ENCODE measurements at regions not wholly inside any gene's neighbourhood (a gene's known extent, or its start where the extent isn't known, plus 50 kb on each side); places are given as distances from the start of the nearest gene placed in this dataset.

GRCh38 chr7:28346256-28346655, 66.1 kb upstream of the CREB5 start:
- CTCF ChIA-PET: no interaction called here
- no peaks in the 10 kb centered on the region for H3K27me3 ChIP-seq (ENCODE audit: control insufficient read depth, insufficient read depth, low read length)
- ATAC-seq: no peak

GRCh38 chr7:28346676-28347363, 65.5 kb upstream of the CREB5 start:
- POLR2A ChIA-PET: interaction anchor here (0.6 kb wide), 2 partner anchors 17 to 806 kb away, joined by 3 to 4 read pairs; no protein-coding TSS in a partner anchor
- Histone ChIP-seq H3K4me1 (ENCODE audit: control insufficient read depth, insufficient read depth, low read length) (no peaks in the 10 kb centered on the region), H3K27ac (ENCODE audit: low read length) (no peak overlapping the region), H3K27me3 (ENCODE audit: control insufficient read depth, insufficient read depth, low read length) (no peaks in the 10 kb centered on the region; the same call in 1 of the 2 replicates), H3K4me3 (ENCODE audit: low read depth in 2 of 2, low read length in 2 of 2) (no peak overlapping the region), H3K9me3 (ENCODE audit: control insufficient read depth, insufficient read depth, low read depth, low read length) (no peaks in the 10 kb centered on the region), H3K36me3 (ENCODE audit: control insufficient read depth, insufficient read depth, low read length) (no peaks in the 10 kb centered on the region)
- no TSS peak for BruUV-seq (replicated peaks)
- intact Hi-C loops (cut with micrococcal nuclease; ENCODE audit: unreplicated experiment): no loop called here
- no peak for DNase-seq (ENCODE audit: low read depth, low spot score)
- in situ Hi-C loops (cut with HindIII; ENCODE audit: low pct_unique_long_range_greater_than_20kb, low sequenced_read_pairs): no loop called here
- ATAC-seq: no peak
- TF ChIP-seq POLR2AphosphoS5 (IDR thresholded peaks at IDR 0.05; ENCODE audit: low read depth, low read length): no peak
- TF ChIP-seq TCF7L2 (IDR thresholded peaks at IDR 0.05; ENCODE audit: low read depth, low read length): no peak
- no peak for TF ChIP-seq REST (IDR thresholded peaks at IDR 0.05; ENCODE audit: insufficient read depth in 1 of 2, low read depth in 2 of 2, low read length in 1 of 2)
- no peak for TF ChIP-seq SIN3A (IDR thresholded peaks at IDR 0.05; ENCODE audit: borderline replicate concordance, insufficient read depth, low read depth, low read length)
- TF ChIP-seq CTCF (IDR thresholded peaks at IDR 0.05): no peak
- CTCF ChIA-PET: no interaction called here

More at GRCh38 chr7:28346256-28346655, 66.1 kb upstream of the CREB5 start:
- no peak for DNase-seq (ENCODE audit: low read depth, low spot score)
- intact Hi-C loops (cut with micrococcal nuclease; ENCODE audit: unreplicated experiment): no loop called here
- Histone ChIP-seq H3K9me3 (ENCODE audit: control insufficient read depth, insufficient read depth, low read depth, low read length) (no peaks in the 10 kb centered on the region), H3K4me3 (ENCODE audit: low read depth in 2 of 2, low read length in 2 of 2) (no peak overlapping the region), H3K4me1 (ENCODE audit: control insufficient read depth, insufficient read depth, low read length) (no peaks in the 10 kb centered on the region), H3K27ac (ENCODE audit: low read length) (no peak overlapping the region), H3K36me3 (ENCODE audit: control insufficient read depth, insufficient read depth, low read length) (no peaks in the 10 kb centered on the region)
- in situ Hi-C loops (cut with HindIII; ENCODE audit: low pct_unique_long_range_greater_than_20kb, low sequenced_read_pairs): no loop called here
- POLR2A ChIA-PET: interaction anchor here (0.6 kb wide), 1 partner anchor 16 kb away, joined by 4 read pairs; no protein-coding TSS in a partner anchor
- TF ChIP-seq CTCF (IDR thresholded peaks at IDR 0.05): no peak
- TF ChIP-seq SIN3A (IDR thresholded peaks at IDR 0.05; ENCODE audit: borderline replicate concordance, insufficient read depth, low read depth, low read length): no peak
- no peak for TF ChIP-seq POLR2AphosphoS5 (IDR thresholded peaks at IDR 0.05; ENCODE audit: low read depth, low read length)
- TF ChIP-seq REST (IDR thresholded peaks at IDR 0.05; ENCODE audit: insufficient read depth in 1 of 2, low read depth in 2 of 2, low read length in 1 of 2): no peak
- no peak for TF ChIP-seq TCF7L2 (IDR thresholded peaks at IDR 0.05; ENCODE audit: low read depth, low read length)
- BruUV-seq (replicated peaks): no TSS peak

All from Panc1 (cell line).